PC-3 (cell line): ENCODE measurements at regions not wholly inside any gene's neighbourhood (a gene's known extent, or its start where the extent isn't known, plus 50 kb on each side); places are given as distances from the start of the nearest gene placed in this dataset.

Experiments used
- ATAC-seq: fragments of 200-7000 bp; cut with Tn5 transposase; 2 replicates; pipeline ENCODE4 v1.9.1; 2020; ENCODE audit warnings: mild to moderate bottlenecking, moderate library complexity
- BruUV-seq: library from RNA; stranded (reverse); fragments of 400-500 nt; replicated peaks from 2 replicates; lab custom pipeline; 2021; lab: Mats Ljungman, UMichigan
- CTCF ChIA-PET: fragments of 300-600 bp; sonication (Branson Sonifier 250); formaldehyde crosslinking; loops from one replicate; lab custom pipeline; 2022; ENCODE audit warnings: antibody characterized with exemption; lab: Charles Lee
- POLR2A ChIA-PET: fragments of 300-600 bp; sonication (Branson Sonifier 250); formaldehyde crosslinking; loops from one replicate; lab custom pipeline; 2022; ENCODE audit warnings: antibody characterized with exemption; ENCODE audit not compliant: unreplicated experiment; lab: Charles Lee
- DNase-seq: peaks from one replicate; pipeline ENCODE4 v3.0.0-alpha.2; 2015
- H2AFZ ChIP-seq: fragments of 300-600 bp; sonication (generic); 2 replicates; pipeline ENCODE4 v1.6.0; 2016; ENCODE audit warnings: antibody characterized with exemption, low read length
- H3F3A ChIP-seq: fragments of 300-600 bp; sonication (generic); one replicate; pipeline ENCODE4 v1.6.0; 2017; ENCODE audit warnings: antibody characterized with exemption, low read length, control low read depth, mild to moderate bottlenecking; ENCODE audit not compliant: unreplicated experiment
- H3K27ac ChIP-seq: fragments of 300-600 bp; sonication (generic); 2 replicates; pipeline ENCODE4 v1.5.1; 2016; ENCODE audit warnings: mild to moderate bottlenecking, low read length
- H3K27me3 ChIP-seq: fragments of 300-600 bp; sonication (generic); 2 replicates; pipeline ENCODE4 v1.6.1; 2016; ENCODE audit warnings: low read length, mixed read lengths
- H3K36me3 ChIP-seq: fragments of 300-600 bp; sonication (generic); 2 replicates; pipeline ENCODE4 v1.6.1; 2016; ENCODE audit warnings: low read depth, mixed run types, low read length, mixed read lengths
- H3K4me1 ChIP-seq: fragments of 300-600 bp; sonication (generic); 2 replicates; pipeline ENCODE4 v1.5.1; 2016; ENCODE audit warnings: low read length; ENCODE audit not compliant: insufficient read depth
- H3K4me2 ChIP-seq: fragments of 300-600 bp; sonication (generic); 2 replicates; pipeline ENCODE4 v1.6.0; 2016; ENCODE audit warnings: low read length
- H3K4me3 ChIP-seq: fragments of 300-600 bp; sonication (generic); 2 replicates; pipeline ENCODE4 v1.5.1; 2016; ENCODE audit warnings: mild to moderate bottlenecking, low read length, mixed read lengths
- H3K79me2 ChIP-seq: fragments of 300-600 bp; sonication (generic); 2 replicates; pipeline ENCODE4 v1.6.1; 2017; ENCODE audit warnings: low read length, mixed read lengths
- H3K9ac ChIP-seq: fragments of 300-600 bp; sonication (generic); 2 replicates; pipeline ENCODE4 v1.6.0; 2016; ENCODE audit warnings: mild to moderate bottlenecking, low read length
- H3K9me2 ChIP-seq: fragments of 300-600 bp; sonication (generic); replicated peaks from 2 replicates; pipeline ENCODE4 v1.6.1; 2016; ENCODE audit warnings: mixed run types, low read length, mixed read lengths
- H3K9me3 ChIP-seq: fragments of 300-600 bp; sonication (generic); 2 replicates; pipeline ENCODE4 v1.6.1; 2016; ENCODE audit warnings: low read length, mixed read lengths
- H4K20me1 ChIP-seq: fragments of 300-600 bp; sonication (generic); 2 replicates; pipeline ENCODE4 v1.6.1; 2016; ENCODE audit warnings: low read length, mixed read lengths
- CTCF ChIP-seq: fragments of 300-600 bp; sonication (generic); conservative IDR thresholded peaks from 2 replicates; pipeline ENCODE4 v1.5.1; 2017; ENCODE audit warnings: antibody characterized with exemption, low read depth, mild to moderate bottlenecking, low read length
- EZH2 ChIP-seq: fragments of 300-600 bp; sonication (generic); IDR thresholded peaks from one replicate; pipeline ENCODE4 v1.6.1; 2017; ENCODE audit warnings: antibody characterized with exemption, mild to moderate bottlenecking, low read length; ENCODE audit not compliant: unreplicated experiment
- EZH2phosphoT487 ChIP-seq: fragments of 300-600 bp; sonication (generic); IDR thresholded peaks from 2 replicates; pipeline ENCODE4 v1.6.1; 2018; ENCODE audit warnings: mild to moderate bottlenecking, antibody characterized with exemption, low read length, borderline replicate concordance
- intact Hi-C: fragments of 100-400 bp; cut with micrococcal nuclease; formaldehyde crosslinking; loops from 2 replicates; pipeline ENCODE4 v1.9.0; 2023

GRCh38 chr11:43072911-43073310, 238.9 kb upstream of the API5 start:
- TF ChIP-seq EZH2phosphoT487: no peak
- TF ChIP-seq EZH2: no peak
- no peak for TF ChIP-seq CTCF
- Histone ChIP-seq H3K27ac (no peak overlapping the region), H3K4me1 (no peaks in the 10 kb centered on the region), H3K9me2 (no peaks in the 10 kb centered on the region), H3K9me3 (no peaks in the 10 kb centered on the region), H3K4me2 (no peak overlapping the region), H4K20me1 (no peaks in the 10 kb centered on the region), H3F3A (no peaks in the 10 kb centered on the region), H3K4me3 (no peak overlapping the region), H3K27me3 (no peaks in the 10 kb centered on the region), H2AFZ (no peak overlapping the region), H3K9ac (no peak overlapping the region), H3K79me2 (no peaks in the 10 kb centered on the region), H3K36me3 (no peaks in the 10 kb centered on the region)
- ChIA-PET CTCF (no interaction called here), POLR2A (no interaction called here)
- DNase-seq: no peak
- no peak for ATAC-seq
- intact Hi-C loops: no loop called here
- no TSS peak for BruUV-seq

- H2AFZ ChIP-seq: no peak overlapping the region
- no peaks in the 10 kb centered on the region for H3K9me2 ChIP-seq
- intact Hi-C loops: no loop called here
- DNase-seq (no peak), ATAC-seq (no peak)
- no TSS peak for BruUV-seq
- H3K9ac ChIP-seq: no peak overlapping the region
- POLR2A ChIA-PET: interaction anchor here (0.6 kb wide), 1 partner anchor 16 kb away, joined by 3 read pairs; no protein-coding TSS in a partner anchor
- no peaks in the 10 kb centered on the region for H3K4me1 ChIP-seq
- no peaks in the 10 kb centered on the region for H3K79me2 ChIP-seq
- no peaks in the 10 kb centered on the region for H3K9me3 ChIP-seq
- H3F3A ChIP-seq: no peaks in the 10 kb centered on the region
- TF ChIP-seq CTCF: no peak
- no peak for TF ChIP-seq EZH2phosphoT487
- TF ChIP-seq EZH2: no peak
- no peak overlapping the region for H3K4me3 ChIP-seq
- H4K20me1 ChIP-seq: no peaks in the 10 kb centered on the region
- no peaks in the 10 kb centered on the region for H3K27me3 ChIP-seq
- no peaks in the 10 kb centered on the region for H3K36me3 ChIP-seq
- no peak overlapping the region for H3K27ac ChIP-seq
- H3K4me2 ChIP-seq: no peak overlapping the region
- CTCF ChIA-PET: no interaction called here
Measured at GRCh38 chr11:43074810-43075209, 237.0 kb upstream of the API5 start.

GRCh38 chr11:43101113-43101512, 210.7 kb upstream of the API5 start:
- Histone ChIP-seq H3K79me2 (no peaks in the 10 kb centered on the region), H3K9me2 (no peaks in the 10 kb centered on the region), H3K4me3 (no peak overlapping the region), H3K27me3 (no peaks in the 10 kb centered on the region), H3K9ac (no peak overlapping the region), H3K27ac (no peak overlapping the region), H3K36me3 (no peaks in the 10 kb centered on the region), H3F3A (no peaks in the 10 kb centered on the region), H3K4me1 (no peaks in the 10 kb centered on the region), H3K4me2 (no peak overlapping the region), H4K20me1 (no peaks in the 10 kb centered on the region), H3K9me3 (no peaks in the 10 kb centered on the region), H2AFZ (no peak overlapping the region)
- ChIA-PET CTCF (no interaction called here), POLR2A (no interaction called here)
- TF ChIP-seq CTCF: no peak
- no peak for TF ChIP-seq EZH2phosphoT487
- TF ChIP-seq EZH2: no peak
- intact Hi-C loops: no loop called here
- ATAC-seq (no peak), DNase-seq (no peak)
- BruUV-seq: no TSS peak
